ENCODE measurements at regions not wholly inside any gene's neighbourhood (a gene's known extent, or its start where the extent isn't known, plus 50 kb on each side); places are given as distances from the start of the nearest gene placed in this dataset.

DNA sequence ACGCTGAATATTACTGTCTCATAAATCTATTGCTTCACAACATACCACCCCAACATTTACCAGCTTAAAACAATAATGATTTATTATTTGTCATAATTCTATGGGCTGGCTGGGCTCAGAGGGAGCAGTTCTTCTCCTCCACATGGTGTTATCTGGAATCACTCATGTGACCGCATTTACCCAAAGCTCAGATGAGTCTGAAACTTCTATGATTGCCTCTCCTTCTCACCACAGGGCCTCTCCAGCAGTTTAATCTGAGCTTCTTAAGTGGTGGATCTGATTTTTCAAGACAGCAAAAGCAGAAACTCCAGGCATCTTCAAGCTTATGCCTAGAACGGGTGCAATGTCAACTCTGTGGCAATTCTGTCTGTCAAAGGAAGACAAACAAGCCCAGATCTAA is 210.3 kb upstream of the ADRA1B start:
- TF ChIP-seq, protein P1, sequence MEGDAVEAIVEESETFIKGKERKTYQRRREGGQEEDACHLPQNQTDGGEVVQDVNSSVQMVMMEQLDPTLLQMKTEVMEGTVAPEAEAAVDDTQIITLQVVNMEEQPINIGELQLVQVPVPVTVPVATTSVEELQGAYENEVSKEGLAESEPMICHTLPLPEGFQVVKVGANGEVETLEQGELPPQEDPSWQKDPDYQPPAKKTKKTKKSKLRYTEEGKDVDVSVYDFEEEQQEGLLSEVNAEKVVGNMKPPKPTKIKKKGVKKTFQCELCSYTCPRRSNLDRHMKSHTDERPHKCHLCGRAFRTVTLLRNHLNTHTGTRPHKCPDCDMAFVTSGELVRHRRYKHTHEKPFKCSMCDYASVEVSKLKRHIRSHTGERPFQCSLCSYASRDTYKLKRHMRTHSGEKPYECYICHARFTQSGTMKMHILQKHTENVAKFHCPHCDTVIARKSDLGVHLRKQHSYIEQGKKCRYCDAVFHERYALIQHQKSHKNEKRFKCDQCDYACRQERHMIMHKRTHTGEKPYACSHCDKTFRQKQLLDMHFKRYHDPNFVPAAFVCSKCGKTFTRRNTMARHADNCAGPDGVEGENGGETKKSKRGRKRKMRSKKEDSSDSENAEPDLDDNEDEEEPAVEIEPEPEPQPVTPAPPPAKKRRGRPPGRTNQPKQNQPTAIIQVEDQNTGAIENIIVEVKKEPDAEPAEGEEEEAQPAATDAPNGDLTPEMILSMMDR (conservative IDR thresholded peaks at IDR 0.05; ENCODE audit: low read length): no peak
- H3K4me3 ChIP-seq (ENCODE audit: low read length): no peak overlapping the region
- no peak for DNase-seq (ENCODE audit: low read depth)

DNA sequence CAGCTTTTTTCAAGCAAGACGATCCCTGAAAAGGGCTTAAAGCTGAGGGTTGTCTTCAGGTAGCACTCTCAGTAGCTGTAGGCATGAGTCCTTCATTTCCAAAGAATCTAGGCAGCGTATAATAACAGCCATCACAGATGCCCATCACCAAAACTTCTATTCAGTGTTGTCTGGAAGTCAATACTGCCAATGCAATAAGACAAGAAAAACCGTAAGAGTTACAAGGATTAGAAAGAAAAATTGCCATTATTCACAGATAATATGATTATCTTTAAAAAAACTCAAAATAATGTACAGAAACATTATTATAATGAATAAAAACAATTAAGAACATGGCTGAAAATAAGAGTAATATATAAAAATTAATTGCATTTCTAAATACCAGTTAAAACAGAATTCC is 208.2 kb upstream of the ADRA1B start:
- DNase-seq (ENCODE audit: low read depth): no peak
- TF ChIP-seq, protein P1 (conservative IDR thresholded peaks at IDR 0.05; ENCODE audit: low read length): no peak
- H3K4me3 ChIP-seq (ENCODE audit: low read length): no peak overlapping the region

DNA sequence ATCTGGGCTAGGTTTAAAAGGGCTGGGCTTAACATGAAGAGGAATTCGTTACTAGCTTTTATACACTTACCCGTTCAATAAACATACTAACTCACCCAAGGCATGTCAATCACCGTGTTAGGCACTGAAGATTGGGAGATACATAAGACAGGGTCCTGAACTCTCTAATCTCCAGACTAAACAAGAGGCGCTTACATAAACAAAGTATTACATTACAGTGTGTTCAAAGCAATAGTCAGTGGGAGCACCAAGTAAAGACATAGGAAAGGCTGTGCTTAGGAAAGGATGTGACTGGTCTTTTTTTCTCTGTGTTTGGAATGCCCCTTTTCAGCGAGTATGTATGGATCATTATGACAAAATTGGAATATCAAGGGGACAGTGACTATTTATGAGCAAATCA is 203.6 kb upstream of the ADRA1B start:
- DNase-seq (ENCODE audit: low read depth): no peak
- TF ChIP-seq, protein P1 (conservative IDR thresholded peaks at IDR 0.05; ENCODE audit: low read length): no peak
- no peak overlapping the region for H3K4me3 ChIP-seq (ENCODE audit: low read length)

DNA sequence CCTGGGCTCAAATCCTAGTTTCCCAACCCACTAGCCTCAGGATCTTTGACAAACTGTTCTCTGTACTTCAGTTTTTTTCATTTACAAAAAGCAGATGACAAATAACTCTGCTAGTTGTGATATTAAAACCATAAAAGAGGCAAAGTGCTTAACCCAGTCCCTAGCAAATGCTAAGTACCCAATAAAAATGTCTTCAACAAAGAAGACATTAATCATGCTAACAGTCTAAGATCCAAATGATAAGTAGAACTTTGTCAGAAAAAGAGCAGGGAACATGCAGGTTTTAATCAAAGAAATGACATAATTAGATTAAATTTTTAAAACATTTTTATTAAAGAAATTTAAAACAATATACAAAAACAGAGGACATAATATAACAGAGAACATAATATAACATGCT is 203.0 kb upstream of the ADRA1B start:
- no peak for DNase-seq (ENCODE audit: low read depth)
- TF ChIP-seq, protein P1 (conservative IDR thresholded peaks at IDR 0.05; ENCODE audit: low read length): no peak
- H3K4me3 ChIP-seq (ENCODE audit: low read length): no peak overlapping the region

DNA sequence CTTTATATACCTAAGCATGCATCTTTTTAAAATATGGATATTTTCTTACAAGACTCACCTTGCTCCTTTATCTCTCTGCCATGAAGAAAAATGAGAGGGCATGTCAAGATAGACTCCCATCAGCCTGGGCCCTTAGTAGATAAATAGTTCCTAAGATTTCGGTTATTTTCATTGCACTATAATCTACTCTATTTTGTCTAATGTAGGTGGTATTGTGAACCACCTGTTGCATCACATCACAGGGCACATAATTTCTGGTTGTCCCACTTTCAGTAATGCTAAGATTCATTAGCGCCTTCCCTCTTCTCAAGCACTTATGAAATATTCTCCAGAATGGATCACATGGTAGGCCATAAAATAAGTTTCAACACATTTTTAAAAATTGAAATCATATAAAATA is 202.5 kb upstream of the ADRA1B start:
- no peak for DNase-seq (ENCODE audit: low read depth)
- H3K4me3 ChIP-seq (ENCODE audit: low read length): no peak overlapping the region
- TF ChIP-seq, protein P1 (conservative IDR thresholded peaks at IDR 0.05; ENCODE audit: low read length): no peak

DNA sequence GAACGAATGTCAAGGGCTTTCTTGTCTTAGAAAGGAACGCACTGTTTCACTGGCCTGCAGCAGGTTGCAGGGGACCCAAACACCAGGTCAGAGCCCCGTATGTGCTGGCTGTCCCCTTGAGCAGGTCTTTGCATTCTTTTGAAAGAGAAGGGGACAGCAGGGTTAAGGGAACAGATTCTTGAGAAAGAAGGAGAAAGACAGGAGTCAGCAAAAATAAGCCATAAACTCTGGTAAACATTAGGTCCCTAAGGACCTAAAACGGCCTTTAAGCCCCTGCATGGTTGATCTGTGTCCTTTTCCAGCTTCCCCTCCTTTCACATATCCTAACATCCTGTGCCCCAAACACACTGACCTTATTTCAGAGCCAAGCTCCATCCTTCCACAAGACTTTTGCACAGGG is 190.8 kb upstream of the ADRA1B start:
- DNase-seq (ENCODE audit: low read depth): no peak
- H3K4me3 ChIP-seq (ENCODE audit: low read length): no peak overlapping the region
- TF ChIP-seq, protein P1 (conservative IDR thresholded peaks at IDR 0.05; ENCODE audit: low read length): no peak

DNA sequence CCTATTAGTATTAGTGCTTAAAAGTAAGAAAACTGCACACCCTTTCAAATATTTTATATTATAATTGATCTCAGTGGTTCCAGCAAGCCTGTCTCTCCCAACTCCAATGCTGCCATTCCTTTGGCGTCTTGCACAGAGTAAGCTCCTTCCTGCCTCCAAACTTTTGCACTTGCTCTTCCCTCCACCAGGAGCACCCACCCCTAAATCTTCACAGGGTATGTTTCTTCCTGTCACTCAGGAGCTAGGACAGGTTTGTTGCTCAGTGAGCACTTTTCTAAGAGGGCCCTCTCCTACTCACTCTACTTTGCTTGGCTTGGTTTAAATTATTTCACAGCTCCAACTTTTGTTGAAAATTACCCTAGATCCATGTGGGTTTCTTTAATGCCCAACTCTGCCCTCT is 189.1 kb upstream of the ADRA1B start:
- no peak for DNase-seq (ENCODE audit: low read depth)
- H3K4me3 ChIP-seq (ENCODE audit: low read length): no peak overlapping the region
- TF ChIP-seq, protein P1 (conservative IDR thresholded peaks at IDR 0.05; ENCODE audit: low read length): no peak

All from AG10803 (cell line).